Activated CD4-positive, alpha-beta T cell treated with anti-CD3 and anti-CD28 coated beads, Interleukin-2, amount 10 ng/mL, durations not matched to agents 24 days and 14 days (primary cell): ENCODE measurements at regions not wholly inside any gene's neighbourhood (a gene's known extent, or its start where the extent isn't known, plus 50 kb on each side); places are given as distances from the start of the nearest gene placed in this dataset.

Experiments used
- DNase-seq: peaks from one replicate; pipeline ENCODE4 v3.0.0; 2022
- H3K27ac Mint-ChIP-seq: one replicate; pipeline ENCODE4 v1.8.0; 2022; ENCODE audit warnings: mild to moderate bottlenecking, mixed read lengths
- H3K27me3 Mint-ChIP-seq: one replicate; pipeline ENCODE4 v1.8.0; 2022; ENCODE audit warnings: mixed read lengths
- H3K36me3 Mint-ChIP-seq: one replicate; pipeline ENCODE4 v1.8.0; 2022; ENCODE audit warnings: low read depth, mild to moderate bottlenecking, mixed read lengths
- H3K4me1 Mint-ChIP-seq: one replicate; pipeline ENCODE4 v1.8.0; 2021; ENCODE audit warnings: mixed read lengths
- H3K4me3 Mint-ChIP-seq: one replicate; pipeline ENCODE4 v1.8.0; 2022; ENCODE audit warnings: mild to moderate bottlenecking, moderate library complexity, mixed read lengths
- H3K9me3 Mint-ChIP-seq: one replicate; pipeline ENCODE4 v1.8.0; 2021; ENCODE audit warnings: mixed read lengths
- intact Hi-C: fragments of 100-400 bp; cut with micrococcal nuclease; formaldehyde crosslinking; loops from one replicate; pipeline ENCODE4 v1.15.1; 2023

DNA sequence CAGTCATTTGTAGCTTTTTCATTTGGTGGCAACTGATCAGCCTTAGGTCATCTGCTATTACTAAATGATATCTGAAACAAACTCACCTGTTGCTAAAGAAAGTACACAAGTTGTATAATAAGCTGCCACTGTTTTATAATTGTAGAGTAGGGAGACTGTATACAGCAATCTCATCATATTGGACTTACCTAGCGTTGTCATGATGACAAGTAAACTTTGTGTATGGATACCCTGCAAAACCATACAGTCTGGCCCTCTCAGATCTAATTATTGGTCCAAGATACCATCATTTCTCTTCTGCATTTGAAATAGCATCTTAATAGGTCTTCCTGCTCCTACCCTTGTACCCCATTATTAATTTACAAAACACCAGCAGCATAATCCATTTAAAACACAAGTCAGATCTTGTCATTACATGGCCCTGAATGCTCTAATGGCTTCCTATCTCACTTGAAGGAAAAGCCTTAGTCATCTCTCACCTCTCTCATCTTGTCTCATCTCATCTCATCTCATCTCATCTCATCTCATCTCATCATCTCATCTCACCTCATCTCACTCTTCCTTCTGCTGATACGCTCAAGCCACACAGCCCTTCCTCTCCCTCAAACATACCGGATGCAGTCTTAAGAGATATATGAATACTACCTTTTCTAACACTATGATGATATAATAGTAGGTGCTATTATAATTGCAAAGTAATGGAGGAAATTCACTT lies 540.6 kb downstream of the MDFIC start:
- no peaks in the 10 kb centered on the region for H3K4me1 Mint-ChIP-seq
- intact Hi-C loops, result no loop called here
- no peak overlapping the region for H3K4me3 Mint-ChIP-seq
- no peaks in the 10 kb centered on the region for H3K36me3 Mint-ChIP-seq
- H3K27ac Mint-ChIP-seq, result no peak overlapping the region
- no peak for DNase-seq
- no peaks in the 10 kb centered on the region for H3K27me3 Mint-ChIP-seq
- no peaks in the 10 kb centered on the region for H3K9me3 Mint-ChIP-seq

GRCh38 chr7:115449689-115450088 lies 527.8 kb downstream of the MDFIC start:
- Mint-ChIP-seq H3K4me3 (no peak overlapping the region), H3K27ac (no peak overlapping the region), H3K9me3 (no peaks in the 10 kb centered on the region), H3K27me3 (no peaks in the 10 kb centered on the region), H3K36me3 (no peaks in the 10 kb centered on the region), H3K4me1 (no peaks in the 10 kb centered on the region)
- intact Hi-C loops, result no loop called here
- no peak for DNase-seq

DNA sequence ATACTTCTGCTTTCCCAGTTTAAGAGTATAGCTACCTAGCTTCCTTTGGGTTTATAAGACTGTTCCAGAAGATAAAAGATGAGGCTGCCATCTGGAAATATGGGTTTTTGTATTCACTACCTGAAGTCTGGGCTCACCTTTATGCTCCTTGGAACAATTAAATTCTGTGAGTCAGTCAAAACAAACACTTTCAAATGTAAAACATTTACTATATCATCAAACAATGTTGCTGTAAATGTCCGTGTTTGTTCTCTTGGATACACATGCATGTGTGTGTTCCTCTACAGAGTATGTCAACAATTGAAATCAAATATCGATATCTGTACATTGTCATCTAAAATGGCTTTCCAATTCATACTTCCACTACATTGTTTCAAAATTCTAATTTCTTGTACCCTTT lies 525.6 kb downstream of the MDFIC start:
- intact Hi-C loops, result no loop called here
- Mint-ChIP-seq H3K4me3 (no peak overlapping the region), H3K36me3 (no peaks in the 10 kb centered on the region), H3K9me3 (no peaks in the 10 kb centered on the region), H3K4me1 (no peaks in the 10 kb centered on the region), H3K27ac (no peak overlapping the region), H3K27me3 (no peaks in the 10 kb centered on the region)
- DNase-seq, result no peak

GRCh38 chr7:115441033-115441432 lies 519.1 kb downstream of the MDFIC start:
- no peaks in the 10 kb centered on the region for H3K27me3 Mint-ChIP-seq
- H3K4me1 Mint-ChIP-seq, result no peaks in the 10 kb centered on the region
- no peak for DNase-seq
- H3K9me3 Mint-ChIP-seq, result no peaks in the 10 kb centered on the region
- H3K36me3 Mint-ChIP-seq, result no peaks in the 10 kb centered on the region
- H3K27ac Mint-ChIP-seq, result no peak overlapping the region
- intact Hi-C loops, result no loop called here
- H3K4me3 Mint-ChIP-seq, result no peak overlapping the region

- Mint-ChIP-seq H3K4me1 (no peaks in the 10 kb centered on the region), H3K27me3 (no peaks in the 10 kb centered on the region), H3K27ac (no peak overlapping the region), H3K9me3 (no peaks in the 10 kb centered on the region), H3K36me3 (no peaks in the 10 kb centered on the region), H3K4me3 (no peak overlapping the region)
- intact Hi-C loops, result no loop called here
- no peak for DNase-seq
These were observed 513.3 kb downstream of the MDFIC start for GRCh38 chr7:115435178-115435577.

DNA sequence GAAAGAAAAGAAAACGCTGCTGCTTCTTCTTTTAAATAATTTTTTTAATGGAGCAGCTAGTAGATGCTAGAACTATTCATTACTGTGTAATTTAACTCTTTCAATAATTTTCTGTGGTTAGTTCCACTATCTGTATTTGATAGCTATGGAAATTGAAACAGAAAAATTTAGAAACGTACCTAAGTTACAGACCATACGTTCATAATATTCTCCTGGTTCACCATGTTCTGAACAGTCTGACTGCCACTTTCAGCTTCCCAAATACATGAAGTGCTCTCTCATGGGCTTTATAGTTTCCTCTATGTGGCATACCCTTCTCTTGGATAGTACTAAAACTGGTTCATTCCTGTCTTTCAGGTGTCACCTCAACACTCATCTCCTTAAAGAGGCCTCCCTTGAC lies 508.0 kb downstream of the MDFIC start:
- Mint-ChIP-seq H3K9me3 (no peaks in the 10 kb centered on the region), H3K36me3 (no peaks in the 10 kb centered on the region), H3K4me3 (no peak overlapping the region), H3K4me1 (no peaks in the 10 kb centered on the region), H3K27me3 (no peaks in the 10 kb centered on the region), H3K27ac (no peak overlapping the region)
- no peak for DNase-seq
- intact Hi-C loops, result no loop called here

GRCh38 chr7:115417662-115418061 lies 495.8 kb downstream of the MDFIC start:
- no peak overlapping the region for H3K4me3 Mint-ChIP-seq
- H3K4me1 Mint-ChIP-seq, result no peaks in the 10 kb centered on the region
- no peaks in the 10 kb centered on the region for H3K9me3 Mint-ChIP-seq
- DNase-seq, result no peak
- intact Hi-C loops, result no loop called here
- H3K27me3 Mint-ChIP-seq, result no peaks in the 10 kb centered on the region
- no peaks in the 10 kb centered on the region for H3K36me3 Mint-ChIP-seq
- H3K27ac Mint-ChIP-seq, result no peak overlapping the region

DNA sequence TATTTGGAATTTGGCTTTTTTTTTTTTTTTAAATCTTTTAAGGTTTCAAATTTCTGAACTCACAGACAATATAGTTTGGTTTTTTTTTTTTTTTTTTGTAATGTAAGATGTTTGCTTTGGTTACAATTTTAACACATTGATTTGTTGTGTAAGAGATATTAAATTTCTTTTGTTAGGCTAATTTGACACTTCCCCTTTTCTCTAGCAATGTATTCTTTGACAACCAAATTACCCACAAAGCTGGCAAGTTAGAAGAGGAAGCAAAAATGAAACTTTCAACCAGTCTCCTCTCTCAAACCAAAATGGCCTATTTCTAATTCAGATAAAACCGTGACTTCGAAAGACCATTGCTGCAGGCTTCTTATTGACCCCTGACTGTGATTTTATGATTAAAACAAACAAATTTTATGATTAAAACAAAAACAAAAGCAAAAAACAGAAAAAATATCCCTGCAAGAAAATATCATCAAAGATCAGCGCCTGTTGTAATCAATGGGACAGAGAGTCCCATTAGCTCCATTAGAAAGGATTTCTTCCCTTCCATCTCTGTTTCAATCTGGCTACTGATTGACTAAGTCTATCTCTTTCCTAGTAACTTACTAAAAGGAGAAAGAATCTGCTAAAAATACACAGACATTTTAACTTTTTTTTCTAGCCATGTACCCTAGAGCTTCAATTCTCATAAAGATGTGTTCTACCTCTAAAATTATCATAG lies 489.2 kb downstream of the MDFIC start:
- Mint-ChIP-seq H3K27me3 (no peaks in the 10 kb centered on the region), H3K4me3 (no peak overlapping the region), H3K9me3 (no peaks in the 10 kb centered on the region), H3K36me3 (no peaks in the 10 kb centered on the region), H3K27ac (no peak overlapping the region), H3K4me1 (no peaks in the 10 kb centered on the region)
- DNase-seq, result no peak
- intact Hi-C loops, result no loop called here

DNA sequence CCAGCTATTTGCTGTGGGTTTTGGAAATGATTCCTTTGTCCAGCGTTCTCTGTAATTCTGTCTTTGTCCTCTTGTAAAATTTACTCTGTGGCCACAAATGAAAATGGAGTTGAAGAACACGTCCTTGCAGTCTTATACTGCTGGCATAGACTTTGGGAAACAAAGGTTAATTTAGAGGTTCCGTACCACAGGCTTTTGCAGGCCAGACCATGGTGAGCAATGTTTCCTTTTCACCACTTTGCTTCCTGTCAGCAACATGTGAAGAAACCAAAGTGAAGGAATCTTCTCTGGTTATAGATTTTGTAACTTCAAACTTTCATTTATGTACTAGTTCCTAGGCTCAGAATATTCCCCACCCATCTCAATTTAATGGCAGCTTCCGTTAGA lies 488.5 kb downstream of the MDFIC start:
- no peak for DNase-seq
- H3K27ac Mint-ChIP-seq, result no peak overlapping the region
- no peaks in the 10 kb centered on the region for H3K36me3 Mint-ChIP-seq
- H3K27me3 Mint-ChIP-seq, result no peaks in the 10 kb centered on the region
- H3K4me3 Mint-ChIP-seq, result no peak overlapping the region
- H3K4me1 Mint-ChIP-seq, result no peaks in the 10 kb centered on the region
- intact Hi-C loops, result no loop called here
- H3K9me3 Mint-ChIP-seq, result no peaks in the 10 kb centered on the region

GRCh38 chr7:115409682-115410433 lies 488.0 kb downstream of the MDFIC start:
- Mint-ChIP-seq H3K4me3 (no peak overlapping the region), H3K4me1 (no peaks in the 10 kb centered on the region), H3K36me3 (no peaks in the 10 kb centered on the region), H3K27ac (no peak overlapping the region), H3K27me3 (no peaks in the 10 kb centered on the region), H3K9me3 (no peaks in the 10 kb centered on the region)
- no peak for DNase-seq
- intact Hi-C loops, result no loop called here

DNA sequence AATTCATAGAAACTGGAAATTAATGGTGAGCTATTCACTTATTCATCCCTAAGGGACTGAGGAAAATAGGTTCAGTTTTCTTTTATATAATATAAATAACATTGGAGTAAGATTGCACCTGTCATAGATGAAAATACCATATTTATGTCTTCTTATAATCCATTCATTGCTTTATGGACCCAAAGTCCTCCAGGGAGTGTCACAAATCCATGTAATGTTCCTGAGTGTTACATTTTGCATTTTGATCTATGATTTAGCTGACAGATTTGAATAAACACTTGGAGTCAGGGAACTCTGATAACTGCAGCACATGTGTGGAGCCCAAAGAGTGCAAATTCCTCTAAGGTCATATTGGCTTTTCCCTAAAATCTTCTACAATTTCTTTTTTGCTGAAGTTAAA lies 484.3 kb downstream of the MDFIC start:
- no peaks in the 10 kb centered on the region for H3K9me3 Mint-ChIP-seq
- intact Hi-C loops, result no loop called here
- H3K36me3 Mint-ChIP-seq, result no peaks in the 10 kb centered on the region
- DNase-seq, result no peak
- H3K4me3 Mint-ChIP-seq, result no peak overlapping the region
- no peaks in the 10 kb centered on the region for H3K4me1 Mint-ChIP-seq
- no peak overlapping the region for H3K27ac Mint-ChIP-seq
- no peaks in the 10 kb centered on the region for H3K27me3 Mint-ChIP-seq

GRCh38 chr7:115387137-115387536 lies 465.2 kb downstream of the MDFIC start:
- Mint-ChIP-seq H3K36me3 (no peaks in the 10 kb centered on the region), H3K4me3 (no peak overlapping the region), H3K27me3 (no peaks in the 10 kb centered on the region), H3K9me3 (no peaks in the 10 kb centered on the region), H3K4me1 (no peaks in the 10 kb centered on the region), H3K27ac (no peak overlapping the region)
- intact Hi-C loops, result no loop called here
- no peak for DNase-seq

GRCh38 chr7:115379321-115379720 lies 457.4 kb downstream of the MDFIC start:
- Mint-ChIP-seq H3K36me3 (no peaks in the 10 kb centered on the region), H3K27ac (no peak overlapping the region), H3K4me1 (no peaks in the 10 kb centered on the region), H3K4me3 (no peak overlapping the region), H3K27me3 (no peaks in the 10 kb centered on the region), H3K9me3 (no peaks in the 10 kb centered on the region)
- intact Hi-C loops, result no loop called here
- no peak for DNase-seq

DNA sequence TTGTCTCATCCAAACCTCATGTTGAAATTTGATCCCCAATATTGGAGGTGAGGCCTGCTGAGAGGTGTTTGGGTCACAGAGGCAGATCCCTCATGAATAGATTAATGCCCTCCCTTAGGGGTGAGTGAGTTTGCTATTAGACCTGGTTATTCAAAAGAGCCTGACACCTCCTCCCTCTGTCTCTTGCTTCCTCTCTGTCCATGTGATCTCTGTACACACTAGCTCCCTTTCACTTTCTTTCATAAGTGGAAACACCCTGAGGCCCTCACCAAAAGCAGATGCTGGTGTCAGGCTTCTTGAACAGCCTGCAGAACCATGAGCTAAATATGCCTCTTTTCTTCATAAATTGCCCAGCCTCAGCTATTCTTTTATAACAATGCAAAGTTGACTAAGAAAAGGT lies 447.1 kb downstream of the MDFIC start:
- DNase-seq, result no peak
- no peaks in the 10 kb centered on the region for H3K9me3 Mint-ChIP-seq
- no peaks in the 10 kb centered on the region for H3K27me3 Mint-ChIP-seq
- intact Hi-C loops, result no loop called here
- H3K36me3 Mint-ChIP-seq, result no peaks in the 10 kb centered on the region
- no peak overlapping the region for H3K27ac Mint-ChIP-seq
- no peaks in the 10 kb centered on the region for H3K4me1 Mint-ChIP-seq
- H3K4me3 Mint-ChIP-seq, result no peak overlapping the region
